GM12878 (cell line): ENCODE measurements at regions not wholly inside any gene's neighbourhood (a gene's known extent, or its start where the extent isn't known, plus 50 kb on each side); places are given as distances from the start of the nearest gene placed in this dataset.

Experiments
- ATAC-seq: fragments of 200-7000 bp; cut with Tn5 transposase; 3 replicates; pipeline ENCODE4 v1.9.1; 2020; ENCODE audit warnings: mild to moderate bottlenecking, moderate library complexity
- BruUV-seq: library from RNA; stranded (reverse); fragments of 400-500 nt; replicated peaks from 2 replicates; lab custom pipeline; 2021; lab: Mats Ljungman, UMichigan
- CTCF ChIA-PET: fragments of 300-600 bp; sonication (Branson Sonifier 250); formaldehyde crosslinking; extraction: SDS; loops from one replicate; lab custom pipeline; 2021; ENCODE audit warnings: inconsistent platforms; lab: Yijun Ruan, JAX
- POLR2A ChIA-PET: fragments of 350-600 bp; formaldehyde crosslinking; extraction: SDS; loops from one replicate; lab custom pipeline; 2021; ENCODE audit warnings: inconsistent platforms; lab: Charles Lee
- RAD21 ChIA-PET: fragments of 300-600 bp; sonication (Branson Sonifier 250); formaldehyde crosslinking; loops from one replicate; lab custom pipeline; 2023; ENCODE audit warnings: antibody characterized with exemption; ENCODE audit not compliant: unreplicated experiment; lab: Charles Lee
- SMC1A ChIA-PET: fragments of 300-600 bp; sonication (Branson Sonifier 250); formaldehyde crosslinking; loops from one replicate; lab custom pipeline; 2023; ENCODE audit not compliant: unreplicated experiment, uncharacterized antibody; lab: Charles Lee
- DNase-seq: peaks from one replicate; pipeline ENCODE4 v3.0.0-alpha.2; 2011; ENCODE audit warnings: low read depth, low spot score
- FAIRE-seq: peaks from 3 replicates; lab custom pipeline; 2011; peaks lifted over from hg19 to GRCh38; lab: Jason Lieb, UNC
- H2AFZ ChIP-seq: 2 replicates; pipeline ENCODE4 v1.6.0; 2011; ENCODE audit warnings: low read depth, low read length, control low read depth; ENCODE audit not compliant: control insufficient read depth
- H3K27ac ChIP-seq: 2 replicates; pipeline ENCODE4 v1.5.1; 2011; ENCODE audit warnings: control low read depth; ENCODE audit not compliant: control insufficient read depth, insufficient read depth
- H3K27me3 ChIP-seq, 2 experiments: replicated peaks in 1 of 2; 2 replicates each; pipeline versions ENCODE4 v1.6.0 to v1.6.1; 2011; ENCODE audit warnings: low read length in 1 of 2; ENCODE audit not compliant: control insufficient read depth in 2 of 2, insufficient read depth in 2 of 2
- H3K36me3 ChIP-seq, 2 experiments: 2 replicates each; pipeline ENCODE4 v1.5.1; 2011; ENCODE audit warnings: low read length in 1 of 2; ENCODE audit not compliant: control insufficient read depth in 2 of 2, insufficient read depth in 2 of 2
- H3K4me1 ChIP-seq: 2 replicates; pipeline ENCODE4 v1.6.1; 2011; ENCODE audit warnings: mild to moderate bottlenecking, low read length, moderate library complexity, mixed read lengths; ENCODE audit not compliant: control insufficient read depth, insufficient read depth
- H3K4me2 ChIP-seq: 2 replicates; pipeline ENCODE4 v1.6.0; 2011; ENCODE audit warnings: control low read depth; ENCODE audit not compliant: control insufficient read depth, insufficient read depth
- H3K4me3 ChIP-seq: fragments of 200-600 bp; sonication (generic); 2 replicates; pipeline ENCODE4 v1.5.1; 2016
- H3K79me2 ChIP-seq: 2 replicates; pipeline ENCODE4 v1.6.0; 2011; ENCODE audit warnings: low read length; ENCODE audit not compliant: control insufficient read depth, insufficient read depth
- H3K9ac ChIP-seq: 2 replicates; pipeline ENCODE4 v1.8.0; 2011; ENCODE audit warnings: low read length, control low read depth, mixed read lengths; ENCODE audit not compliant: control insufficient read depth, insufficient read depth
- H3K9me3 ChIP-seq: replicated peaks from 3 replicates; pipeline ENCODE4 v1.5.1; 2011; ENCODE audit warnings: mild to moderate bottlenecking, low read length; ENCODE audit not compliant: control insufficient read depth, insufficient read depth
- H4K20me1 ChIP-seq: 2 replicates; pipeline ENCODE4 v1.6.0; 2011; ENCODE audit not compliant: control insufficient read depth, insufficient read depth
- CBX3 ChIP-seq: fragments of 200-600 bp; sonication (generic); IDR thresholded peaks from 2 replicates; pipeline ENCODE4 v1.6.1; 2016; ENCODE audit warnings: low read depth, borderline replicate concordance
- CHD1 ChIP-seq: IDR thresholded peaks from 2 replicates; pipeline ENCODE4 v1.6.1; 2012; ENCODE audit warnings: low read depth, low read length, improper control_type of control experiment
- CHD4 ChIP-seq: fragments of 200-600 bp; sonication (generic); IDR thresholded peaks from 2 replicates; pipeline ENCODE4 v1.6.1; 2016; ENCODE audit warnings: mild to moderate bottlenecking
- NFIC ChIP-seq: IDR thresholded peaks from 2 replicates; pipeline ENCODE4 v1.6.1; 2012; ENCODE audit warnings: low read depth, mild to moderate bottlenecking, inconsistent platforms, low read length, moderate library complexity
- TBL1XR1 ChIP-seq: IDR thresholded peaks from 2 replicates; pipeline ENCODE4 v1.6.1; 2012; ENCODE audit warnings: low read depth, low read length, improper control_type of control experiment
- WGBS: methylation state at CpG from one replicate; pipeline ENCODE4 v1.1.6; 2016; ENCODE audit warnings: low lambda C conversion rate; ENCODE audit not compliant: insufficient replicate concordance, insufficient coverage; ENCODE audit errors: missing lambda C conversion rate; 5-methylcytosine and 5-hydroxymethylcytosine counted together
- in situ Hi-C: fragments of 300-500 bp; cut with MboI; formaldehyde crosslinking; loops from 9 replicates; pipeline ENCODE4 v1.14.3; 2018; ENCODE audit warnings: mixed read lengths
- intact Hi-C: fragments of 100-400 bp; cut with micrococcal nuclease; formaldehyde crosslinking; loops from one replicate; pipeline ENCODE4 v1.14.2; 2022; ENCODE audit not compliant: unreplicated experiment
- TF ChIP-seq, protein P1 (sequence below): IDR thresholded peaks from 2 replicates; pipeline ENCODE4 v1.6.1; 2012; ENCODE audit warnings: low read depth, low read length, improper control_type of control experiment
- TF ChIP-seq, protein P2 (sequence below): IDR thresholded peaks from 2 replicates; pipeline ENCODE4 v1.6.1; 2011; ENCODE audit warnings: borderline replicate concordance, low read depth, mild to moderate bottlenecking, moderate library complexity, mixed read lengths, low read length; ENCODE audit not compliant: insufficient read depth; ENCODE audit errors: extremely low read length
- TF ChIP-seq, protein P3 (sequence below): fragments of 450-650 bp; formaldehyde crosslinking; IDR thresholded peaks from 2 replicates; pipeline ENCODE4 v1.4.0; 2020; ENCODE audit warnings: mild to moderate bottlenecking, moderate library complexity

DNA sequence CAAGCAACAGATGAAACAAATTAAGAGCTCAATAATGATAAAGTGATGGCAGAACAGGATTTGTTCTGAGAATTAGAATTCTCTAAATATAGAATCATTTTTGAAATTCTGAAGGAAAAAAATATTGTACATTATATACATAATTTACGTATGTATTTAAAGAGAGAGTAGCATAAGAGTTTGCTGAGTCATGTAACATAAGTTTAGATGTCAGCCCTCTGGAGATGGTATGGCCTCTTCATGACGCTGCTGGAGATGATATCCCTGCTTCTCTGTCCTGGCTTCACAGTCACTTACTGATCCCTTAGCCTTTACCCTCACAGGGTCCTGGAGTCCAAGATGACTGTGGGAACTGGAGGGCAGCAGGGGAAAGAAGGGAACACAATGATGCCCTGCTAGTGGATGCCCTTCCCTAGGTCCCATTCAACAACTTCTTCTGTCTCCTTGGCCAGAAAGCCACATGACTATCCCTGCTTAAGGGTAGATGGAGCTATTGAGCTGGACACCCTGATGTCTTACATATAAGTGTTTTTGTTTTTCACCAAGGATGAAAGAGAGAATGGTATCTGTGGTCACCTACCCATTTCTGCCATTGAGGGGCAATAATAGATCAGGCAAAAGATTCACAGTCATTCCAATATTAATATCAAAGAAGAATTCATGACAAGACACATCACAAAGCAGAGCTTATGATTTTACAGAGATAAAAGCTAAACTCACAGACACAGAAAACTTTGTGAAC is 753.1 kb downstream of the TBC1D22A start:
- no peak overlapping the region for H3K27ac ChIP-seq
- in situ Hi-C loops, result no loop called here
- H2AFZ ChIP-seq, result no peak overlapping the region
- no TSS peak for BruUV-seq
- ChIA-PET POLR2A (interaction anchor here (0.7 kb wide), 1 partner anchor 168 kb away, joined by 3 read pairs; no protein-coding TSS in a partner anchor), CTCF (interaction anchor here (0.6 to 1.4 kb wide), 2 partner anchors 79 to 673 kb away, joined by 3 read pairs; no protein-coding TSS in a partner anchor), SMC1A (interaction anchor here (1.1 to 1.5 kb wide), 3 partner anchors 19 to 322 kb away, joined by 3 to 4 read pairs (median 3); no protein-coding TSS in a partner anchor), RAD21 (no interaction called here)
- H3K27me3 ChIP-seq, result no peaks in the 10 kb centered on the region
- H3K9ac ChIP-seq, result no peak overlapping the region
- no peaks in the 10 kb centered on the region for H3K79me2 ChIP-seq
- H3K9me3 ChIP-seq, result no peaks in the 10 kb centered on the region
- no peak overlapping the region for H3K4me3 ChIP-seq
- TF ChIP-seq NFIC (no peak), CHD4 (no peak), CHD1 (no peak), TBL1XR1 (no peak), CBX3 (no peak)
- TF ChIP-seq, protein P1, sequence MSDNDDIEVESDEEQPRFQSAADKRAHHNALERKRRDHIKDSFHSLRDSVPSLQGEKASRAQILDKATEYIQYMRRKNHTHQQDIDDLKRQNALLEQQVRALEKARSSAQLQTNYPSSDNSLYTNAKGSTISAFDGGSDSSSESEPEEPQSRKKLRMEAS, result no peak
- TF ChIP-seq, protein P2, sequence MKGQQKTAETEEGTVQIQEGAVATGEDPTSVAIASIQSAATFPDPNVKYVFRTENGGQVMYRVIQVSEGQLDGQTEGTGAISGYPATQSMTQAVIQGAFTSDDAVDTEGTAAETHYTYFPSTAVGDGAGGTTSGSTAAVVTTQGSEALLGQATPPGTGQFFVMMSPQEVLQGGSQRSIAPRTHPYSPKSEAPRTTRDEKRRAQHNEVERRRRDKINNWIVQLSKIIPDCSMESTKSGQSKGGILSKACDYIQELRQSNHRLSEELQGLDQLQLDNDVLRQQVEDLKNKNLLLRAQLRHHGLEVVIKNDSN, result no peak
- TF ChIP-seq, protein P3, sequence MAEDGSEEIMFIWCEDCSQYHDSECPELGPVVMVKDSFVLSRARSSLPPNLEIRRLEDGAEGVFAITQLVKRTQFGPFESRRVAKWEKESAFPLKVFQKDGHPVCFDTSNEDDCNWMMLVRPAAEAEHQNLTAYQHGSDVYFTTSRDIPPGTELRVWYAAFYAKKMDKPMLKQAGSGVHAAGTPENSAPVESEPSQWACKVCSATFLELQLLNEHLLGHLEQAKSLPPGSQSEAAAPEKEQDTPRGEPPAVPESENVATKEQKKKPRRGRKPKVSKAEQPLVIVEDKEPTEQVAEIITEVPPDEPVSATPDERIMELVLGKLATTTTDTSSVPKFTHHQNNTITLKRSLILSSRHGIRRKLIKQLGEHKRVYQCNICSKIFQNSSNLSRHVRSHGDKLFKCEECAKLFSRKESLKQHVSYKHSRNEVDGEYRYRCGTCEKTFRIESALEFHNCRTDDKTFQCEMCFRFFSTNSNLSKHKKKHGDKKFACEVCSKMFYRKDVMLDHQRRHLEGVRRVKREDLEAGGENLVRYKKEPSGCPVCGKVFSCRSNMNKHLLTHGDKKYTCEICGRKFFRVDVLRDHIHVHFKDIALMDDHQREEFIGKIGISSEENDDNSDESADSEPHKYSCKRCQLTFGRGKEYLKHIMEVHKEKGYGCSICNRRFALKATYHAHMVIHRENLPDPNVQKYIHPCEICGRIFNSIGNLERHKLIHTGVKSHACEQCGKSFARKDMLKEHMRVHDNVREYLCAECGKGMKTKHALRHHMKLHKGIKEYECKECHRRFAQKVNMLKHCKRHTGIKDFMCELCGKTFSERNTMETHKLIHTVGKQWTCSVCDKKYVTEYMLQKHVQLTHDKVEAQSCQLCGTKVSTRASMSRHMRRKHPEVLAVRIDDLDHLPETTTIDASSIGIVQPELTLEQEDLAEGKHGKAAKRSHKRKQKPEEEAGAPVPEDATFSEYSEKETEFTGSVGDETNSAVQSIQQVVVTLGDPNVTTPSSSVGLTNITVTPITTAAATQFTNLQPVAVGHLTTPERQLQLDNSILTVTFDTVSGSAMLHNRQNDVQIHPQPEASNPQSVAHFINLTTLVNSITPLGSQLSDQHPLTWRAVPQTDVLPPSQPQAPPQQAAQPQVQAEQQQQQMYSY (CRISPR knock-in tag), result no peak
- no peak overlapping the region for H3K4me2 ChIP-seq
- no peaks in the 10 kb centered on the region for H3K36me3 ChIP-seq
- 0% methylated on average over 2 of the region's 2 CpGs for WGBS
- H3K4me1 ChIP-seq, result no peaks in the 10 kb centered on the region
- DNase-seq (no peak), ATAC-seq (no peak), FAIRE-seq (no peak)
- no peaks in the 10 kb centered on the region for H4K20me1 ChIP-seq
- intact Hi-C loops, result no loop called here
